ENCODE measurements at regions not wholly inside any gene's neighbourhood (a gene's known extent, or its start where the extent isn't known, plus 50 kb on each side); places are given as distances from the start of the nearest gene placed in this dataset.

DNA sequence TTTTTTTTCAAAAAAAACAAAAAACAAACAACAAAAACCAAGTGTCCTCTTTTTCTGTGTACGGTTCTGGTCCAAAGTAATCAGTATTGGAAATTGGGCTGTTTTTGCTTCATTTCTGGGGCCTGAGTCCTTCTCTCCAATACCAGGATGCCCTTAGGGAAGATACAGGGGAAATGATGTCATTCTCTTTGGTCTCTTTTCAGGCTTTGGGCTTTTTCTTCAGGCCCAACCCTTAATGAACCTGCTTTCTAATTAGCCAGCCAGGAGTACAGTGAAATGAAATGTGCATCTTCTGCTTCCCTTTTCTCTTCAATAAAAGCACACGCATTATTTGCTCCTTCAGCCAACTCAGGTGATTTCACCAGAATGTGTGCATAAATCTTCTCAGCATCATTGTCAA is 52.6 kb upstream of the RBPJ start:
- BruUV-seq (replicated peaks) = no TSS peak
- intact Hi-C loops (cut with micrococcal nuclease; ENCODE audit: unreplicated experiment) = no loop called here
- DNase-seq = no peak

DNA sequence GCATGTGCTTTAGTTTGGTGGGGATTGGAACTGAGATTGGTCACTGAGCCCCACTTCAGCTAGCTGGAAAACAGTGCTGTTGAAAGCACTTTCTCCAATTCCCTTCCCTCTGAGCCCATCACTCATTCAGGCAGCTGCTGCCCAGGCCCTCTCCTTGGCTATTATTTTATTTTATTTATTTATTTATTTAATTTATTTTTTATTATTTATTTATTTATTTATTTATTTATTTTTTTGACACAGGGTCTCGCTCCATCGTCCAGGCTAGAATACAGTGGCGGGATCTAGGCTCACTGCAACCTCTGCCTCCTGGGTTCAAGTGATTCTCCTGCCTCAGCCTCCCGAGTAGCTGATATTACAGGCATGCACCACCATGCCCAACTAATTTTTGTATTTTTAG is 51.8 kb upstream of the RBPJ start:
- BruUV-seq (replicated peaks) = no TSS peak
- Histone ChIP-seq H3K27me3 (ENCODE audit: insufficient read depth, low read depth) (no peaks in the 10 kb centered on the region), H2AFZ (no peak overlapping the region), H4K20me1 (ENCODE audit: insufficient read depth) (no peaks in the 10 kb centered on the region), H3K4me3 (no peak overlapping the region), H3K36me3 (ENCODE audit: low read depth) (no peaks in the 10 kb centered on the region), H3K9me2 (ENCODE audit: insufficient read depth) (no peaks in the 10 kb centered on the region), H3K9me3 (ENCODE audit: insufficient read depth, low read depth) (no peaks in the 10 kb centered on the region), H3K4me2 (no peak overlapping the region), H3K27ac (no peak overlapping the region), H3K79me2 (ENCODE audit: low read depth) (no peaks in the 10 kb centered on the region), H3K4me1 (replicated peaks; ENCODE audit: insufficient read depth) (0 out of 2 replicates have a peak, but pooled peaks cover 3% of the 10 kb centered on the region), H3F3A (ENCODE audit: insufficient read depth, low read depth) (no peaks in the 10 kb centered on the region)
- ChIA-PET CTCF (no interaction called here), POLR2A (ENCODE audit: unreplicated experiment) (no interaction called here)
- DNase-seq = no peak
- TF ChIP-seq, protein P1, sequence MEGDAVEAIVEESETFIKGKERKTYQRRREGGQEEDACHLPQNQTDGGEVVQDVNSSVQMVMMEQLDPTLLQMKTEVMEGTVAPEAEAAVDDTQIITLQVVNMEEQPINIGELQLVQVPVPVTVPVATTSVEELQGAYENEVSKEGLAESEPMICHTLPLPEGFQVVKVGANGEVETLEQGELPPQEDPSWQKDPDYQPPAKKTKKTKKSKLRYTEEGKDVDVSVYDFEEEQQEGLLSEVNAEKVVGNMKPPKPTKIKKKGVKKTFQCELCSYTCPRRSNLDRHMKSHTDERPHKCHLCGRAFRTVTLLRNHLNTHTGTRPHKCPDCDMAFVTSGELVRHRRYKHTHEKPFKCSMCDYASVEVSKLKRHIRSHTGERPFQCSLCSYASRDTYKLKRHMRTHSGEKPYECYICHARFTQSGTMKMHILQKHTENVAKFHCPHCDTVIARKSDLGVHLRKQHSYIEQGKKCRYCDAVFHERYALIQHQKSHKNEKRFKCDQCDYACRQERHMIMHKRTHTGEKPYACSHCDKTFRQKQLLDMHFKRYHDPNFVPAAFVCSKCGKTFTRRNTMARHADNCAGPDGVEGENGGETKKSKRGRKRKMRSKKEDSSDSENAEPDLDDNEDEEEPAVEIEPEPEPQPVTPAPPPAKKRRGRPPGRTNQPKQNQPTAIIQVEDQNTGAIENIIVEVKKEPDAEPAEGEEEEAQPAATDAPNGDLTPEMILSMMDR (conservative IDR thresholded peaks at IDR 0.05) = no peak
- no peak for TF ChIP-seq EZH2 (IDR thresholded peaks at IDR 0.05; ENCODE audit: low read depth)
- intact Hi-C loops (cut with micrococcal nuclease; ENCODE audit: unreplicated experiment) = no loop called here

More for the DNA sequence above, 52.6 kb upstream of the RBPJ start:
- H3K79me2 ChIP-seq (ENCODE audit: low read depth) = no peaks in the 10 kb centered on the region
- no peak overlapping the region for H3K4me2 ChIP-seq
- no peaks in the 10 kb centered on the region for H3K36me3 ChIP-seq (ENCODE audit: low read depth)
- no peak overlapping the region for H2AFZ ChIP-seq
- no peaks in the 10 kb centered on the region for H3F3A ChIP-seq (ENCODE audit: insufficient read depth, low read depth)
- no peak for TF ChIP-seq EZH2 (IDR thresholded peaks at IDR 0.05; ENCODE audit: low read depth)
- TF ChIP-seq, protein P1 (conservative IDR thresholded peaks at IDR 0.05) = no peak
- H3K9me3 ChIP-seq (ENCODE audit: insufficient read depth, low read depth) = no peaks in the 10 kb centered on the region
- H3K4me1 ChIP-seq (replicated peaks; ENCODE audit: insufficient read depth) = 0 out of 2 replicates have a peak, but pooled peaks cover 3% of the 10 kb centered on the region
- H3K4me3 ChIP-seq = no peak overlapping the region
- ChIA-PET CTCF (no interaction called here), POLR2A (ENCODE audit: unreplicated experiment) (no interaction called here)
- H3K27me3 ChIP-seq (ENCODE audit: insufficient read depth, low read depth) = no peaks in the 10 kb centered on the region
- no peaks in the 10 kb centered on the region for H4K20me1 ChIP-seq (ENCODE audit: insufficient read depth)
- H3K27ac ChIP-seq = no peak overlapping the region
- H3K9me2 ChIP-seq (ENCODE audit: insufficient read depth) = no peaks in the 10 kb centered on the region

Data from PC-9 (cell line).